Fibroblast of skin of abdomen (primary cell): ENCODE measurements at regions not wholly inside any gene's neighbourhood (a gene's known extent, or its start where the extent isn't known, plus 50 kb on each side); places are given as distances from the start of the nearest gene placed in this dataset.
"Not testable (repeated sequence)": the region's sequence is repeated elsewhere in the genome, so short reads cannot be mapped to it uniquely, and the experiment has no call there.

Source experiments
- DNase-seq: peaks from one replicate; pipeline ENCODE4 v3.0.0-alpha.2; 2013

DNA sequence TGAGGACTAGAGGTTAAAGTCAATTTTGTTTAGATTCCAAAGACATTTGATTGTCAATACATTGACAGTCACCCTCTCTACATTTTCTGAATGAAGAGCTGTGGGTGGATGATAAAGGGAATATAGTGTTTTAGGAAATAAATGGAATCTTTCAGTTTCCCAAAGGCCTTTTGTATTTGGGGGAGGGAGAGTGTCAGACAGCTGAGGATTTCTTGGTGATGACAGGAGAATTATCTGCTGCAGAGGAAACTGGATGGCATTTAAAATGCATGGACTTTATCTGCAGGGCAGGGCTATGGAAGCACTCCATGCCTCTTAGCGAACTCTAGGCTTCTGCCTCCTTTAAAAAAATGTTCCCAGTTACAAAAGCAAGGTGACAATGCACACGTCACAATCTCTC lies 195.1 kb downstream of the KCNS3 start:
- no peak for DNase-seq

DNA sequence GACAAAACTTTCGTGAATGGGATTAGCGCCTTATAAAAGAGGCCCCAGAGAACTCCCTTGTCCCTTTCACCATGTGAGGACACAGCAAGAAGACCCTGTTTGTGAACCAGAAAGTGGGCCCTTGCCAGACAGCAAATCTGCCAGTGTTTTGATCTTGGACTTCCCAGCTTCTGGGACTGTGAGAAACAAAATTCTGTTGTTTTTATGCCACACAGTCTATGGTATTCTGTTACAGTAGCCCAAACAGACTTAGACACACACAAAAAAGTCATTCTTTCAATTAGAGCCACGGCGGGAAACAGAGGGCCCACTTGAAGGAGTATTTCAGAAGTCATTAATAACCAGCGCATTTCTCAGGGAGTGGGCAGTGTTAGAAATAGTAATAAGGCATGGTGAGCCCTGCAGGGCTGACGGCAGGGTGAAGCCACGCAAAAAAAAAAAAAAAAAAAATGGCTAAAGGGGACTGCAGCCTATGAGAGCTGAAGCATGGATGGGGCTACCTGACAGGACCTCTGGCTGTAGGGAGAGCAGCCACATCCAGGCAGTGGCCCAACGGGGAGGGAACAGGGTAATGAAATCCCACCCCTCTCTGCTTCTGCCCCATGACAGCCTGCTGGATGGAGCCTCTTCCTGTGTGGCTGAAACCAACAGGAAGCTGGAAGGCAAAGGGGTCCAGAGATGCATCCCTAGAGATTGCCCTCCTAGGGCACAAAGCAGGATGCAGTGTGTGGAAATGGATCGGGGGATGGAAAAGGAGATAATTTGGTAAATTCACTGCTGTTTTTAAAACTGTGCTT lies 189.3 kb downstream of the KCNS3 start:
- no peak for DNase-seq

- DNase-seq = no peak
These were observed 188.4 kb downstream of the KCNS3 start for GRCh38 chr2:18066894-18067293.

- no peak for DNase-seq
These were observed 187.6 kb downstream of the KCNS3 start for GRCh38 chr2:18066066-18066465.

- no peak for DNase-seq
These were observed 186.8 kb downstream of the KCNS3 start for GRCh38 chr2:18065249-18065648.

DNA sequence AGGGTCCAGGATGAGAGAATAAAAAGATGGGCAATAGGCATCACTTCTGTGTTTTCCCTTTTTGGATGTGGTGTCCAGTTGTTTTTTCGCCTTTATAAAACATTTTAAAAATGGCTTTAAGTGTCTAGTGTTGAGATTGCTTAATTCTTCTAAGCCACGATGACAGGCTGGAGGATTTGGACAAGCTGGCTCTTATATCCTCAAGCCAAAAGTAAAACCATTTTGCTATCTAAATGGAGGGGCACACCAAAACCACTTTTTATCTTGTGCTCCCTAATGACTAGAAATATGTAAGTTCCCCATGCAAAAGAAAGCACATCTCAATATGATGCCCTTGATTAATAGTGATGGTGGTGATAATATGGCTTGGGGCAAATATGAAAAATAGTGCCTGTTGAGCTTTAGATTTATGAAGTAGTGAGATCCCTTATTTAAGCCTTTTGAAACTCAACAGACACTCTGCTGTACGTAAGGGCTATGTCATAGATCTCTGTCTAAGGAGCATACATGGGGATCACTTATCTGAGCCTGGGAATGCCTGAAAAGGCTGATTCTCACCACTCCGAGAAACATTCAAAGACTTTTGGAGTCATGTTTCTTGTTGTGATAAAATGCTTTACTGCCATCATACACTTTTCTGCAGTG lies 185.5 kb downstream of the KCNS3 start:
- no peak for DNase-seq

DNA sequence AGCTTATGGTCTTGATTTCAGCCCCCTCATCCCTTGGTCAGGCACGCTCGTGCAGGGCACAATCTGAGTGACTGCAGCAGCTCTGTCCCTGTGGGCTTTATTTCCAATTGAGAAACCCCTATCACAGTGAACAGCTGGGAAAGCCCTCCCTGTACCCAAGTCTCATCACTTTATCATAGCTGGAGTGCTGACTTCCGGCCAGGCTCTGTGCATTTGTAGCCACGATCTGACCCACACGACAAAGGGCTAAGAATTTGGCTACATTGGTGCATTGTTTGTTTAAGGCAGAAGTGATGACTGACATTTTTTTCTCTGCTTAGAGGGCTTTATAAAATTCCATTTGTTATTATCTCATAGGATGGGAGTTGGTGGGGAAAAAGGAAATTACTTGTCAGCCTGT lies 184.4 kb downstream of the KCNS3 start:
- no peak for DNase-seq

DNA sequence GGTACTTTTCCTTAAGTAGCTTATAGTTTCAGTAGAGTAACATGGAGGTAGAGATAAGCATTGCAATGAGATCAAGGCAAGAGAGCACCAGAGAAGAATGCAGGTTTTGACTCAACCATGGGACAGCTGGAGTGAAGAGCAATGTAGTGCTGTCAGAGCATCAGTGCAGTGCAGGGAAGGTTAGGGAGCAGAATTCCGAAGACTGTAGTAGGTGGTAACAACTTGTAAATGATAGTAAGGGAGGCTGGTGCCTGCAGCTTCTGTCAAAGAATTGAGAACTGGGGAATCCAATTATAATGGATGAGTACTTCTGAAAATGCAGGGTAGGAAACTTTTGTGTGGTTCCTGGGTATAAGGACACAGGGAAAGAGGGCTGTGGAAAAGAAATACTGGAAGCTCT lies 183.2 kb downstream of the KCNS3 start:
- DNase-seq = no peak

- no peak for DNase-seq
These were observed 179.2 kb downstream of the KCNS3 start for GRCh38 chr2:18057657-18058056.

DNA sequence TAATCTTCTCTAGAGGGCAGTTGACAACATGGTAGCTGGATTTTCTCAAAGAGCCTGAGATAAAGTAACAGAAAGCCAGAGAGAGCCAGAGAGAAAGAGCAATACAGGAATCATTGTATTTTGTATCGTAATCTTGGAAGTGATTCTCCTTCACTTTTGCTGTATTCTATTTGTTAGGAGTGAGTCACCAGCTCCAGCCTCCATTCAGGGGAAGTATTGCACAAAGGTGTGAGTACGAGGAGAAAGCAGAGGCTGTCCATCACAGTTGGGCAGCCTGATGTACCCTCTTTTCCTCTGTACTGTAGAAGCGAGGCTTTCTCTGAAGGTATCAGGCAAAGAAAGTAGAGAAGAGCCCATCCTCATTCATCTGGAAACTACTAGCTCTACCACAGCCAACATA lies 176.8 kb downstream of the KCNS3 start:
- DNase-seq = no peak

GRCh38 chr2:18050001-18050400 lies 171.5 kb downstream of the KCNS3 start:
- no peak for DNase-seq

DNA sequence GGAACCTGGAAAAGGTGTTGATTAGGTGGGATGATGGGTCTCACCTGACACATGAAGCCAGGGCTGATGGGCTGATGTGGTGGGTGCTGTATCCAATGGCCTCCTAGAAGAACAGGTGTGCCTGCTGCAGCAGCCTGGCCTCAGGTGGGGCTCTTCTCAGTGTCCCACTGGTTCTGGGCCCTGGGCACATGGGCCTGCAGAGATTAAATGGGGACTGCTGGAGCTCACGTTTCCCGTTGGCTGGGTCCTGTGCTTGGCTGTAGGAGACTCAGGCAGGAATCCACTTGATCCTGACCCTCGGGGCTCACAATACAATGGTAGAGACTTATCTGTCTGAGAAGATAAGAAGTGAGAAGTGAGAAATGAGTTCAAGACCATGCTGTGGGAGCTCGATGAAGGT lies 170.9 kb downstream of the KCNS3 start:
- no peak for DNase-seq

DNA sequence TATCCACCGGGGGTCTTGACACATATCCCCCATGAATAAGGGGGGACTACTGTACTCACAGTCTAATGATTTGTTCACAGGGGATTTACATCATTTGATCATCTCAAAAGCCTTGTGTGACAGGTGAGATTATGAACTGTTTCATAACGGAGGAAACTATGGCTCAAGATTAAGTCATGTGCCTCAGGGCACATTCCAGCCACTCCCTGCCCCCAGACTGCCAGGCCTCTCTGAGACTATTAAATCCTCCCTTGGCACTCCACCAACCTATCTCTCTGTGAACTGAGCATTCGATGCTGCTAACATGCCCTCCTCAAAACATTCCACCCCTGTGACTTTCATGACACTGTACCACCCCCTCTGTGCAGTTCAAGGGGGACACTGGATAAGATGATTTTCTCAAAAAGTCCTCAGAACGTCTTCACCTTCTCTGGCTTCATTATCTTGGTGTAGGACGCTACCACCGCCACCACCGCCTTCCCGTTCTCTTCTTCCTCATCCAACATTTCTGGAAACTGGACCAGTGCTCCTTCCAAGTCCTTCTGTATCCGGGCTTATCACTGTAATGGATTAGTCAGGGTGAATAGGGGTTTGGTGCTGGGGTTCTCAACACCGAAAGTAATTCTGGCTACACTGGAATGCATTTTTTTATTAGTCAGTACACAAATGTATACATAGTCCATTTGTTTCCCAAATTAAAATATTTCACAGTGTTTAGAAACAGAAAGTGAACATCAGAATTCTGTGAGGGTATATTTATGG lies 169.6 kb downstream of the KCNS3 start:
- DNase-seq = peak; percentile 36

DNA sequence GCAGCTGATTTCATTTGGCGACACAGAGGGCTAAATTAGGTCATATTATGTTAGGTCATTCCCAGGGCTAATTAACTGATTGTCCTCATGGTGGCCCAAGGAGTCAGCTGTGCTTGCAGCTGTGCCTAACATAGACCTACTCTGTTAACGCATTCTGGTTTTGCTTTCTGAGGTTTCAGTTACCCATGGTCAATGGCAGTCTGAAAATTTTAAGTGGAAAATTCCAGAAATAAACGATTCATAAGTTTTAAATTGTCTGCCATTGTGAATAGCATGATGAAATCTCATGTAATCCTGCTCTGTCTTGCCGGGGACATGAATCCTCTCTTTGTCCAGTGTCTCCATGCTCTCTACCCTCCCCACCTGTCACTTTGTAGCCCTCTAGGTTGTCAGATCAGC lies 168.7 kb downstream of the KCNS3 start:
- DNase-seq = no peak

DNA sequence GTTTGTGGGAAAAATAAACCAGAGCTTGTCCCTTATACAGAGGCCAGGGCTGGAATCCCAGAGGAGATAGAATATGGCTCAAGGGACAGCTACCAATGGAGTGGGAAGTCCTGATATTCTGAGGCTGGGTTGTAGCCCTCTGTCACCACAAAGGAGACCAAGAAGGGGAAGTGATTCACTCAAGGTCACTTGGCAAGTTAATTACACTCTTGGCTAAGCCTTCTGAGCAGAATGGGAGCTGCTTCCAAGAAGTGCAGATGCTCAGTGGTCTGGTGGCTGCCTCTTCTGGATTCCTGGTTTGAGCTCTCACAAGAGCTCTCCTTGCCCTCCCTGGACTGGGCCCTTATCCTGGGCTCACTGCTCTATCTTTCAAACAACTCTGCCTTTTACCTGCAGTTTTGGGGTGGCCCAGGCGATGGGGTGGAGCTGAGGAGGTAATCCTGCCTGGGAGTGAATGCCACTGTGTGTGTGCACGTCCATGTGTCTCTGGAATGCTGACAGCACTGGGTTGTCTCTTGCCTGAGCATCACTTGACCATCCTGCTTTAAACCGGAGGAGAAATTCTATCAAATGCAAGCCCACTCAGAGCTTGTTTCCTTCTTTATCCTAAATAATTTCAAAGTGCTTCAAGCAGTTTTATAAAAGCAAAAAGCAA lies 168.2 kb downstream of the KCNS3 start:
- DNase-seq = no peak

- no peak for DNase-seq
These were observed 167.6 kb downstream of the KCNS3 start for GRCh38 chr2:18046017-18046416.

GRCh38 chr2:18045230-18045629 lies 166.8 kb downstream of the KCNS3 start:
- DNase-seq = no peak

DNA sequence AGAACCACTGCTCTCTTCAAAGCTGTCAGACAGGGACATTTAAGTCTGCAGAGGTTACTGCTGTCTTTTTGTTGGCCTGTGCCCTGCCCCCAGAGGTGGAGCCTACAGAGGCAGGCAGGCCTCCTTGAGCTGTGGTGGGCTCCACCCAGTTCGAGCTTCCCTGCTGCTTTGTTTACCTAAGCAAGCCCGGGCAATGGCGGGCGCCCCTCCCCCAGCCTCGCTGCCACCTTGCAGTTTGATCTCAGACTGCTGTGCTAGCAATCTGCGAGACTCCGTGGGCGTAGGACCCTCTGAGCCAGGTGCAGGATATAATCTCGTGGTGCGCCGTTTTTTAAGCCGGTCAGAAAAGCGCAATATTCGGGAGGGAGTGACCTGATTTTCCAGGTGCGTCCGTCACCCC lies 138.9 kb downstream of the KCNS3 start:
- DNase-seq = not testable (repeated sequence)

GRCh38 chr2:18009891-18010290 lies 131.4 kb downstream of the KCNS3 start:
- DNase-seq = no peak

DNA sequence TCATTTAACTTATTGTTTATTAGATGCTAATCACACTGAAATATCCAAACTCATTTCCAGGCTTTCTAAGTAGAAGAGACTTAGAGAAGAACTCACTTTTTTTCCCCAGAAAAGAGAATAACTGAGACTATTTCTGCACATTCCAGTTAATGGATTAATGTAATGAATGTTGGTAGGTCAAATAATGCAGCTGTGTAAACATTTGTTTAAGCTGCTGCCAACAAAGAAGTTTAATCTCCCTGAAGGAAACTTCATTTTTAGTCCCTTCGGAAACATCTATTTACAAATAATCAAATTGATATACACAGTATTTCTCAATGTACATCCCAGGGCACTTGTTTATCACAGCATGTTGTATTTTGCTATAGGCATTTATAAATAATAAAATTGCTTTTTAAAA lies 126.9 kb downstream of the KCNS3 start:
- no peak for DNase-seq

DNA sequence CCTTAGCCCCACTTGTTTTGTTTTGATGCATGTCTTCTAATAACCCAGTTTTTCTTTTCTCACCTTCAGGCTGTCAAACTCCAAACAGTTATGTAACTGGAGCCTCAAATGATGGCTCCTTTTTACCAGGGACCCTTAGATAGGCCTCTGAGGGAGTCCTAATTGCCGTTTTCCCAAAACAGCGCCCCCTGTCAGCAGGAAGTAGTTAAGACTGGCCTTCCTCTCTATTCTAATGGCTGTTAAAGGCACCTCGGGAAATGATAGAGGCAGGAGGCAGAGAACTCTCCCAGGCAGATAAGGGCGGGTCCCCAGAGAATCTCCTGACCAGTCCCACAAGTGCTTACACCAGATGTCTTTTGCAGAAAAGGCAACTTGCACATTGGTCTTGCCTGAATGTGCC lies 123.2 kb downstream of the KCNS3 start:
- no peak for DNase-seq

GRCh38 chr2:17996978-17997377 lies 118.5 kb downstream of the KCNS3 start:
- DNase-seq = no peak

- no peak for DNase-seq
These were observed 117.1 kb downstream of the KCNS3 start for GRCh38 chr2:17995593-17995992.
